ENCODE measurements at regions not wholly inside any gene's neighbourhood (a gene's known extent, or its start where the extent isn't known, plus 50 kb on each side); places are given as distances from the start of the nearest gene placed in this dataset.

GRCh38 chr15:92705764-92706163, 50.2 kb upstream of the FAM174B start:
- ChIA-PET CTCF (no interaction called here), POLR2A (ENCODE audit: low non-redundant PET) (no interaction called here)
- DNase-seq (ENCODE audit: low spot score) = no peak
- no peak overlapping the region for H3K27ac ChIP-seq
- no peak for TF ChIP-seq CTCF (conservative IDR thresholded peaks at IDR 0.05; ENCODE audit: low read depth)

GRCh38 chr15:92706201-92706600, 50.6 kb upstream of the FAM174B start:
- ChIA-PET POLR2A (ENCODE audit: low non-redundant PET) (no interaction called here), CTCF (no interaction called here)
- no peak for TF ChIP-seq CTCF (conservative IDR thresholded peaks at IDR 0.05; ENCODE audit: low read depth)
- no peak overlapping the region for H3K27ac ChIP-seq
- DNase-seq (ENCODE audit: low spot score) = no peak

- no peak overlapping the region for H3K27ac ChIP-seq
- CTCF ChIA-PET = interaction anchor here (0.5 to 0.8 kb wide), 2 partner anchors 556 to 629 kb away, joined by 3 to 4 read pairs; no protein-coding TSS in a partner anchor
- POLR2A ChIA-PET (ENCODE audit: low non-redundant PET) = no interaction called here
- no peak for DNase-seq (ENCODE audit: low spot score)
- no peak for TF ChIP-seq CTCF (conservative IDR thresholded peaks at IDR 0.05; ENCODE audit: low read depth)
Observed at GRCh38 chr15:92707880-92708551, 52.4 kb upstream of the FAM174B start.

- CTCF ChIA-PET = interaction anchor here (0.8 to 1.2 kb wide), 2 partner anchors 187 to 630 kb away, joined by 3 to 4 read pairs; no protein-coding TSS in a partner anchor
Observed at GRCh38 chr15:92708635-92709034, 53.1 kb upstream of the FAM174B start.

GRCh38 chr15:92709110-92709790, 53.7 kb upstream of the FAM174B start:
- DNase-seq (ENCODE audit: low spot score) = no peak
- POLR2A ChIA-PET (ENCODE audit: low non-redundant PET) = no interaction called here
- no peak overlapping the region for H3K27ac ChIP-seq
- no peak for TF ChIP-seq CTCF (conservative IDR thresholded peaks at IDR 0.05; ENCODE audit: low read depth)
- CTCF ChIA-PET = interaction anchor here (1.2 kb wide), 1 partner anchor 187 kb away, joined by 3 read pairs; no protein-coding TSS in a partner anchor

More at GRCh38 chr15:92708635-92709034, 53.1 kb upstream of the FAM174B start:
- no peak for TF ChIP-seq CTCF (conservative IDR thresholded peaks at IDR 0.05; ENCODE audit: low read depth)
- DNase-seq (ENCODE audit: low spot score) = no peak
- POLR2A ChIA-PET (ENCODE audit: low non-redundant PET) = no interaction called here
- H3K27ac ChIP-seq = no peak overlapping the region

DNA sequence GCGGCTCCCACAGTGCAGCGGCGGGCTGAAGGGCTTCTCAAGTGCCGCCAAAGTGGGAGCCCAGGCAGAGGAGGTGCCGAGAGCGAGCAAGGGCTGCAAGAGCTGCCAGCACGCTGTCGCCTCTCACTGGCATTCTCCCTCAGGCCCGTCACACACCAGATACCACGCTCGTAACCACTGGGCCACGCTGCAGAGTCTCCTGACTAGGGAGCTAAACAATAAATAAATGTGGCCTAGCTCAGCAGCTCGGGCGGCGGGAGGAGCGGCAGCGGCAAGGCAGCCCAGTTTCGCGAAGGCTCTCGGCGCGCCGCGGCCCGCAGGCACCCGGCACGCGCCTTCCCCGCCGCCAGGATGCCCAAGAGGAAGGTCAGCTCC, 55.9 kb upstream of the FAM174B start:
- H3K27ac ChIP-seq = no peak overlapping the region
- CTCF ChIA-PET = no interaction called here
- TF ChIP-seq CTCF (conservative IDR thresholded peaks at IDR 0.05; ENCODE audit: low read depth) = no peak
- DNase-seq (ENCODE audit: low spot score) = no peak
- POLR2A ChIA-PET (ENCODE audit: low non-redundant PET) = no interaction called here
